ENCODE measurements at regions not wholly inside any gene's neighbourhood (a gene's known extent, or its start where the extent isn't known, plus 50 kb on each side); places are given as distances from the start of the nearest gene placed in this dataset.

- 83 to 84% methylated on average over 1 to 2 of the region's 2 CpGs for WGBS, 2 experiments
- Histone ChIP-seq H3K36me3 (ENCODE audit: control insufficient read depth, insufficient read depth, low read length) (no peaks in the 10 kb centered on the region), H3K4me1 (ENCODE audit: control insufficient read depth, insufficient read depth, low read length) (peaks cover 6% of the 10 kb centered on the region)
Measured at GRCh38 chr3:94515983-94516382, 453.1 kb downstream of the NSUN3 start.

GRCh38 chr3:94520364-94520763 is 457.5 kb downstream of the NSUN3 start:
- 100% methylated on average over 1 of the region's 1 CpG for WGBS, 2 experiments
- H3K9me3 ChIP-seq (ENCODE audit: control insufficient read depth, low read length) = no peaks in the 10 kb centered on the region

More at GRCh38 chr3:94515983-94516382, 453.1 kb downstream of the NSUN3 start:
- Histone ChIP-seq H3K27me3 (ENCODE audit: control insufficient read depth, insufficient read depth, low read length, poor library complexity, severe bottlenecking) (no peaks in the 10 kb centered on the region), H3K4me3 (ENCODE audit: insufficient read depth, low read depth, low read length) (no peak overlapping the region), H3K9me3 (ENCODE audit: control insufficient read depth, low read length) (no peaks in the 10 kb centered on the region), H3K27ac (ENCODE audit: insufficient read depth, low read depth, low read length, poor library complexity, severe bottlenecking) (no peak overlapping the region)

DNA sequence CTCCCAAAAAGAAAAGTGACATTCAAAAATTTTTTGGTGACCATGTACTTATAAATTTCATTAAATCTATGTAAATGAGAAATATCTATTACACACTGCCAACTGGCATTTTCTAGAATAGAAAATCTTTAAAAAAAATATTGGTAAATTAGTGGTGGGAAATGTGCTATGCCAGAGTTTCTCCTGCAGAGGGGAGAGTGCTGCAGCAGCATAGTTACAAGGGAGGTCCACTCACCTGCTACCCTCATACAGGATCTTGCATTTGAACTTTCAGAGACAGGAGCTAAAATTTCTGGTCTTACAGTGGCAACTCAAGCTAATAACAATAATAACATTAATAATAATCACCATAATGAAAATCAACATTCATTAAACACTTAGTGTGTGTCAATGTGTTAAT is 459.6 kb downstream of the NSUN3 start:
- no peak overlapping the region for H3K4me3 ChIP-seq (ENCODE audit: insufficient read depth, low read depth, low read length)
- H3K27ac ChIP-seq (ENCODE audit: insufficient read depth, low read depth, low read length, poor library complexity, severe bottlenecking) = no peak overlapping the region
- H3K36me3 ChIP-seq (ENCODE audit: control insufficient read depth, insufficient read depth, low read length) = no peaks in the 10 kb centered on the region
- H3K27me3 ChIP-seq (ENCODE audit: control insufficient read depth, insufficient read depth, low read length, poor library complexity, severe bottlenecking) = no peaks in the 10 kb centered on the region
- peaks cover 21% of the 10 kb centered on the region for H3K4me1 ChIP-seq (ENCODE audit: control insufficient read depth, insufficient read depth, low read length)
- H3K9me3 ChIP-seq (ENCODE audit: control insufficient read depth, low read length) = no peaks in the 10 kb centered on the region

More at GRCh38 chr3:94520364-94520763, 457.5 kb downstream of the NSUN3 start:
- Histone ChIP-seq H3K4me1 (ENCODE audit: control insufficient read depth, insufficient read depth, low read length) (peaks cover 15% of the 10 kb centered on the region), H3K4me3 (ENCODE audit: insufficient read depth, low read depth, low read length) (no peak overlapping the region), H3K36me3 (ENCODE audit: control insufficient read depth, insufficient read depth, low read length) (no peaks in the 10 kb centered on the region), H3K27ac (ENCODE audit: insufficient read depth, low read depth, low read length, poor library complexity, severe bottlenecking) (no peak overlapping the region), H3K27me3 (ENCODE audit: control insufficient read depth, insufficient read depth, low read length, poor library complexity, severe bottlenecking) (no peaks in the 10 kb centered on the region)

DNA sequence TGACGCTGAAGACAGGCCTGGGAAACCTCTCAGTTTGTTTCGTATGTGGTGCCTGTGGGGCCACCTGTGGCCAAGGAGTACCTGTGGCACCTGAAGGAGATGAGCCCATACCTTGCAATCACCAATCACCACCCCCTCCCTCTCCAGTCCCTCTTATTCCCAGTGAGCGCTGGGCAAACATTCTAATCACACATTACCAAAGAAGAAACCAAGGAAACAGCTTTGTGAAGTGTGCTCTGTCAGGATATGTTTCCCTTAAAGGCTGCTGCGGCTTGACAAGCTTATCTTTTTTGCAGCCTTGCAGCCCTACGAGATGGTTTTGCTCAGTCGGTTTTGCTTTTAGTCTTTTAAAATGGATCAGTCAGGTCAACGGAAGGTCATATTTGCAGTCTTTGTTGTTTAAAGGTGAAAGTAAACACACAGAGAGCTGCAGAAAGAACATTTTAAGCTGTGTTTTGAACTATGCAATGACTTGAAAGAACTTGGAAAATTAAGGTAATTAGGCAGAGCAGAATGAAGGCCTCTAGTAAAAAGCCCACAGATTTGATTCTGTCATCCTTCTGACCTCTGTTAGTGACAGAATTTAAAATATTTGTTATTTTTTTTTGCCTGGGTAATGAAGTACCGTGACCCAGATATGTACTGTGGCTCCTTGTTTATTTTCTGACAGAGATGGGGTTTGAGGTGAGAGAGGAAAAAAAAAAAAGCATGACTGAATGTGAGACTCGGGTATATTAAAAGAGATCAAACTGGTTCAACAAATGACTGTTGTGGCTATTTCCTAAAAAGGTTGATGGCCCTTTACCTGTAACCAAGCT is 461.4 kb downstream of the NSUN3 start:
- Histone ChIP-seq H3K27ac (ENCODE audit: insufficient read depth, low read depth, low read length, poor library complexity, severe bottlenecking) (no peak overlapping the region), H3K9me3 (ENCODE audit: control insufficient read depth, low read length) (no peaks in the 10 kb centered on the region), H3K36me3 (ENCODE audit: control insufficient read depth, insufficient read depth, low read length) (no peaks in the 10 kb centered on the region), H3K4me3 (ENCODE audit: insufficient read depth, low read depth, low read length) (no peak overlapping the region), H3K27me3 (ENCODE audit: control insufficient read depth, insufficient read depth, low read length, poor library complexity, severe bottlenecking) (no peaks in the 10 kb centered on the region), H3K4me1 (ENCODE audit: control insufficient read depth, insufficient read depth, low read length) (peaks cover 21% of the 10 kb centered on the region)
- 73 to 74% methylated on average over 8 to 9 of the region's 9 CpGs for whole genome bisulfite sequencing, 2 experiments

GRCh38 chr3:94525043-94525442 is 462.2 kb downstream of the NSUN3 start:
- H3K36me3 ChIP-seq (ENCODE audit: control insufficient read depth, insufficient read depth, low read length) = no peaks in the 10 kb centered on the region
- H3K4me3 ChIP-seq (ENCODE audit: insufficient read depth, low read depth, low read length) = no peak overlapping the region
- H3K27ac ChIP-seq (ENCODE audit: insufficient read depth, low read depth, low read length, poor library complexity, severe bottlenecking) = no peak overlapping the region
- H3K4me1 ChIP-seq (ENCODE audit: control insufficient read depth, insufficient read depth, low read length) = peaks cover 21% of the 10 kb centered on the region
- WGBS, 2 experiments = 91 to 94% methylated on average over 6 of the region's 6 CpGs
- H3K9me3 ChIP-seq (ENCODE audit: control insufficient read depth, low read length) = no peaks in the 10 kb centered on the region
- H3K27me3 ChIP-seq (ENCODE audit: control insufficient read depth, insufficient read depth, low read length, poor library complexity, severe bottlenecking) = no peaks in the 10 kb centered on the region

DNA sequence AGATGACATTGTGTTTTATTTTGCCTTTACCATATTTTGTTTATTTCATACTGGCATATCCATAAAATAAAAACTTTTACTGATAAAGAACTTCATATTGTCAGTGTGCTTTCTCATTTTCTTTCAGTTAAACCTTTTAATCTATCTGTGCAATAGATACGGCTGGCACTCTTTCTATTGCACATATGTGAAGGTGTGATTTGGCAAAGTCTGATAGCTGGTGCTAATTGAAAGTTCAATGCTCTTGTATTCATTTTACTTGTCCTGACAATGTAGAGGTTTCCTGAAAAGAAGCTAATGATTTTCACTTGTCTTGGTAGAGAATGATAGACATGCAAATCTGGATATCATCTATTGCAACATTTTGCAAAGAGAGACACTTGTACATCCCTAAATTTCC is 467.0 kb downstream of the NSUN3 start:
- Histone ChIP-seq H3K4me3 (ENCODE audit: insufficient read depth, low read depth, low read length) (no peak overlapping the region), H3K4me1 (ENCODE audit: control insufficient read depth, insufficient read depth, low read length) (peaks cover 10% of the 10 kb centered on the region), H3K27me3 (ENCODE audit: control insufficient read depth, insufficient read depth, low read length, poor library complexity, severe bottlenecking) (no peaks in the 10 kb centered on the region), H3K27ac (ENCODE audit: insufficient read depth, low read depth, low read length, poor library complexity, severe bottlenecking) (no peak overlapping the region), H3K9me3 (ENCODE audit: control insufficient read depth, low read length) (no peaks in the 10 kb centered on the region), H3K36me3 (ENCODE audit: control insufficient read depth, insufficient read depth, low read length) (no peaks in the 10 kb centered on the region)
- 94 to 100% methylated on average over 1 of the region's 1 CpG for WGBS, 2 experiments

GRCh38 chr3:94532951-94533350 is 470.1 kb downstream of the NSUN3 start:
- Histone ChIP-seq H3K36me3 (ENCODE audit: control insufficient read depth, insufficient read depth, low read length) (no peaks in the 10 kb centered on the region), H3K27me3 (ENCODE audit: control insufficient read depth, insufficient read depth, low read length, poor library complexity, severe bottlenecking) (no peaks in the 10 kb centered on the region), H3K9me3 (ENCODE audit: control insufficient read depth, low read length) (no peaks in the 10 kb centered on the region), H3K4me1 (ENCODE audit: control insufficient read depth, insufficient read depth, low read length) (no peaks in the 10 kb centered on the region), H3K4me3 (ENCODE audit: insufficient read depth, low read depth, low read length) (no peak overlapping the region), H3K27ac (ENCODE audit: insufficient read depth, low read depth, low read length, poor library complexity, severe bottlenecking) (no peak overlapping the region)
- WGBS, 2 experiments = 93 to 97% methylated on average over 3 of the region's 3 CpGs

DNA sequence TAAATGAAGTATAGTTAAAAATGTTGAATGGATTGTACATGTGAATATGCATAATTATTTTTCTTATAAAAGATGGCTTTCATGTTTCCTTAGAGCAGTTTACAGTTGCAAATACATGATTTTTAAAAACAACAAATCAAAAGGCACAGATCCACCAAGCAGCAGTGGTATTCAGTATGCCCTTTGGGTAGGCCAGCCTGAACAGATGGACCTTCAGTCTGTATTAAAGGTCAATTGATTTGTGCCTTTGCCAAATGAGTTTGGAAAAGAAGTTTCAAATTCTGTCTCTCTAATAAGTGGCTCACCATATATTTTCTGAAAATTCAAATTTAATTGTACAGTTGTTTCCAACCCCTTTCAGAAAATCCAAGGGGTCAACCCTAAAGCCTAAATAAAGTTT is 477.1 kb downstream of the NSUN3 start:
- no peak overlapping the region for H3K27ac ChIP-seq (ENCODE audit: insufficient read depth, low read depth, low read length, poor library complexity, severe bottlenecking)
- no peak overlapping the region for H3K4me3 ChIP-seq (ENCODE audit: insufficient read depth, low read depth, low read length)
- H3K9me3 ChIP-seq (ENCODE audit: control insufficient read depth, low read length) = no peaks in the 10 kb centered on the region
- H3K27me3 ChIP-seq (ENCODE audit: control insufficient read depth, insufficient read depth, low read length, poor library complexity, severe bottlenecking) = no peaks in the 10 kb centered on the region
- no peaks in the 10 kb centered on the region for H3K4me1 ChIP-seq (ENCODE audit: control insufficient read depth, insufficient read depth, low read length)
- H3K36me3 ChIP-seq (ENCODE audit: control insufficient read depth, insufficient read depth, low read length) = no peaks in the 10 kb centered on the region

DNA sequence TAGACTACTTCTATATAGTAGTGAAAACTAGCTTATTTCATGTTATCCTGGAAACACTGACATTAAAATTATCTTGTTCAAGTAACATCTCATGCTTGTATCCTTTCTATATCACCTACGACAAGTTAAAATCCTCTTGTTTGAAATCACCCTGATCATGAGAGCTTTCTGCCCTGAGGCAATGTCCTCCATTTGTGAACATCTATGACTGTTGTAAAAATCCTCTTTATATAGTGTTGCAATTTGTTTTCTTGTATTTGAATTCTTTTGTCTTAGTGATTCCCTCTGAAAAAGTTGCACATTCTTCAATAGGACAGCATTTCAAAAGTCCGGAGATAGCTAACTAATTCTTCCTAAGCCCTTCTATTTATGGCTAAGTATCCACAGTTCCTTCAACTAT is 480.3 kb downstream of the NSUN3 start:
- WGBS, 2 experiments = 94 to 95% methylated on average over 2 of the region's 2 CpGs
- H3K9me3 ChIP-seq (ENCODE audit: control insufficient read depth, low read length) = no peaks in the 10 kb centered on the region
- H3K27ac ChIP-seq (ENCODE audit: insufficient read depth, low read depth, low read length, poor library complexity, severe bottlenecking) = no peak overlapping the region
- no peak overlapping the region for H3K4me3 ChIP-seq (ENCODE audit: insufficient read depth, low read depth, low read length)
- no peaks in the 10 kb centered on the region for H3K36me3 ChIP-seq (ENCODE audit: control insufficient read depth, insufficient read depth, low read length)
- no peaks in the 10 kb centered on the region for H3K4me1 ChIP-seq (ENCODE audit: control insufficient read depth, insufficient read depth, low read length)
- no peaks in the 10 kb centered on the region for H3K27me3 ChIP-seq (ENCODE audit: control insufficient read depth, insufficient read depth, low read length, poor library complexity, severe bottlenecking)

DNA sequence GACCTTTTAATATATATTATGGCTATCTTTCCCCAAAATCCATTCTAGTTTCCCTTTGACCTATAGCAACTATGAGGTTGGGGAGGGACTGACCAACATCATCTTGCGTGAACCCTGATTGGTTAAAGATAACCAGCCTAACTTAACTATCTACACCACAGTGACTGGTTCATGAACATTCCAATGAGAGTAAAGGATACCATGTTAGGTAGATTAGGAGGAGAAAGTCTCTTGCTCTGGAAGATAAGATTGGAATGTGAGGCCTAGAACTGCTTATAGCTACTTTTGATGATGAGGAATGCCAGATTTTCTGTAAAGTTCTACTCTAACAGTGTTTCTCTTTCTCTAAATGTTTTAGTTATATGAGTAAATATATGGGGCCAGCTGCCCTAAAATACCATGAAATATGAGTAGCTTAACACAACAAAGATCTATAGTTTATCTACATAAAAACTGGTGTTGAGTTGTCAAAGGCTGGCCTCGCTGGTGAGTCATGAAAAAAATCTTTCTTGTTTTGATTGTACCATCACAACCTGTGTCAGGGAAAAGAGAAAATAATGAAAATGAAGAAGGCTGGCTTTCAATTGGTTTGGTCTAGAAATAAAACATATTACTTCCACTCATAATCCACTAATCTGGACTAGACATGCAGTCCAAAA is 481.4 kb downstream of the NSUN3 start:
- Histone ChIP-seq H3K4me1 (ENCODE audit: control insufficient read depth, insufficient read depth, low read length) (no peaks in the 10 kb centered on the region), H3K27ac (ENCODE audit: insufficient read depth, low read depth, low read length, poor library complexity, severe bottlenecking) (no peak overlapping the region), H3K9me3 (ENCODE audit: control insufficient read depth, low read length) (no peaks in the 10 kb centered on the region), H3K4me3 (ENCODE audit: insufficient read depth, low read depth, low read length) (no peak overlapping the region), H3K27me3 (ENCODE audit: control insufficient read depth, insufficient read depth, low read length, poor library complexity, severe bottlenecking) (no peaks in the 10 kb centered on the region), H3K36me3 (ENCODE audit: control insufficient read depth, insufficient read depth, low read length) (no peaks in the 10 kb centered on the region)
- 96 to 100% methylated on average over 1 to 2 of the region's 2 CpGs for WGBS, 2 experiments

Data from ectodermal cell (in vitro differentiated cells).